ENCODE measurements at regions not wholly inside any gene's neighbourhood (a gene's known extent, or its start where the extent isn't known, plus 50 kb on each side); places are given as distances from the start of the nearest gene placed in this dataset.
A peak's percentile ranks its signal among the peaks of the same experiment; 100 is the strongest.

DNA sequence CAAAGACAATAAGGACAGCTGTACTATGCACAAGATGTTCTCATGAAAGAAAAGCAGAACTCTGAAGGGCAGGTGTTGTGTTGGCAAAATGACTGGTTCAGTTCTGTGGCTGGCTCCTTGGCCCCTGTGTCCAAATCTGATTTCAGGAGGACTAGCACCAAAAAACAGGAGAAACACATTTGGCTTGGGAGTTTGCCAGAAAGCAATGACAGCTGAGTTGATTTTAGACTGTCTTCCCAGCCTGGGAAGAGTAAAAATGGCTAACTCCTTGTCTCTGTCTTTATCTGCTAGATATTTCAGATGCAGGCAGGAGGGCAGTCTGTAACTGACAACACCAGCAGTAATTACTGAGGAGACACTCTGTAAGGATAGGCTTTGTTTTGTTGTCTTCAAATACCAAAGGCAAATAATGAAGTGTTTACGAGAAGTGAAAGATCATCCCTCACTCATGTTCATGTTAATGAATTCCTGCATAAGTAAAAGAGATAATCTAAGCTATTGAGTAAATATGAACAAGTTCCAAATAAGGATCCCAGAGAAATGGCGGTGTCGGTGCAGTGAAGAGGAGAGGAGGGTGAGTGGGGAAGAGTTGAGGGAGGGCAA is 989.0 kb downstream of the CDH11 start:
- peak; percentile 44 for DNase-seq (ENCODE audit: low read depth)
- no peak overlapping the region for H3K4me3 ChIP-seq (ENCODE audit: low read depth, low read length)

DNA sequence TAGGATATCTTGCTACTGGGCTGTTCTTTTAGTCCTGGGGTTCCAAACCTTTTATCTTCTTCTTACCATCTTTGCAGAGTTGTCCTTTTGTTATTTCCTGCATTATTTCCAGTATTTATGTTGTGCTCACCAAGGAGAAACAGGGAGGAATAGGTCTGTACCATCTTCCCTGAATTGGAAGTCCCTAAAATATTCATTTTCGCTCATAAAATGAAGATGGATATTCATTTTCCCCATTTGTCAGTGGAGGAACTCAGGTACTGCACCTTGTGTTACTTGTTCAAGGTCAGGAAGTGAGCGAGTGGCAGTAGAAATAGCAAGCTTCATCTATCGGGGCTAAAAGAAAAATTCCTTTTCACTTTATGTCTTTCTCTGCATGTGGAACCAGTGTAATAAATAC is 989.7 kb downstream of the CDH11 start:
- DNase-seq (ENCODE audit: low read depth) = no peak
- H3K4me3 ChIP-seq (ENCODE audit: low read depth, low read length) = no peak overlapping the region

DNA sequence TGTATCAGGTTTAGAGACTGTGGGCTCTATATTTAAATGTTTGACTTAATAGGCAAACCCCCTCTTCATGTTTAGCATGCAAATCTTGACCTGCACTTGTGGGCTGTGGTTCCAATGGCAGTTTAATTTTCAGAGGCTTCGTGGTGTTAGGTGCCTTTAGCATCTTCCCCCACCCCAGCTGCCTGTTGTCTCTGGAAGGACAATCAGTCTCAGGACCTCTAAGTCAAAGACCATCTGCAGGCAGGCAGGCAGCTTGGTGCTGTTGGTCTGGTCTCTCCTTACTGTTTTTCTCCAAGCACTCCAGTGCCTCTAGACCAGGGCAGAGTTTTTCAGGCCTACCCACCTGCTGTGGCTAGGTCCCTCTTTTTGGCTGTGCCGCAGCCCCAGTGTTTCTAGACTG is 990.4 kb downstream of the CDH11 start:
- no peak overlapping the region for H3K4me3 ChIP-seq (ENCODE audit: low read depth, low read length)
- DNase-seq (ENCODE audit: low read depth) = no peak

DNA sequence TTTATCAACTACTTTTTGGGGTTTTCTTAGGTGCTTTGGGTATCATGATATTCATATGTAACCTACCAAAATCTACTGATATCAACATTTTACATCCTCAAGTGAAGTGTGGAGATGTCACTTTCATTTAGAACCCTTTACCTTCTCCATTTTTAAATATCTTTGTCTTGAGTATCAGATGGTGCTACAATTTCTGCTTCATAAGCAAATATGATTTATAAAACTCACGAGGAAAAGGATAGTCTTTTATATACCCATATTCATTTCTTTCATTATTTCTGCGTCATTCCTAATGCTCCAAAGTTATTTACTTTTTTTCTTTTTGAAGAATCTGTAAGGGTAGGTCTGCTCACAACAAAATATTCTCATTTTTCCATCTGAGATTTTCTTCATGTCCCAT is 991.7 kb downstream of the CDH11 start:
- no peak overlapping the region for H3K4me3 ChIP-seq (ENCODE audit: low read depth, low read length)
- DNase-seq (ENCODE audit: low read depth) = no peak

DNA sequence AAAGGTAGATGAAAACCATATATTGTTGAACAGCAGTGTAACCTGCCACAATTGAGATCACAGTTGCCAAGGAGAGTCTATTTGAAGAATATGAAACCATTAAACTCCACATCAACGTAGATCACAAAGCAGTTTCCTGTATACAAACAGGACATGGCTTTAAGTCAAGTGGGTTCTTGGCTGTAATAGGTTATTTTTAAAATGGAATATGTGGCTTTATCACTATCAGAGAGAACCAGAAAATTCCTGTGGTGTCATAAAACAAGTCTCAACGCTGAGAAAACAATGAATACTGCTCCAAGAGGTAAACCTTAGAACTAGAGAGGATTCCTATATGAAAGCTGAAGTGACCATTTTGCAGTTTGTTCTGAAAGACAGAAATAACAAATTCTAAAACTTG is 999.7 kb downstream of the CDH11 start:
- no peak overlapping the region for H3K4me3 ChIP-seq (ENCODE audit: low read depth, low read length)
- no peak for DNase-seq (ENCODE audit: low read depth)

DNA sequence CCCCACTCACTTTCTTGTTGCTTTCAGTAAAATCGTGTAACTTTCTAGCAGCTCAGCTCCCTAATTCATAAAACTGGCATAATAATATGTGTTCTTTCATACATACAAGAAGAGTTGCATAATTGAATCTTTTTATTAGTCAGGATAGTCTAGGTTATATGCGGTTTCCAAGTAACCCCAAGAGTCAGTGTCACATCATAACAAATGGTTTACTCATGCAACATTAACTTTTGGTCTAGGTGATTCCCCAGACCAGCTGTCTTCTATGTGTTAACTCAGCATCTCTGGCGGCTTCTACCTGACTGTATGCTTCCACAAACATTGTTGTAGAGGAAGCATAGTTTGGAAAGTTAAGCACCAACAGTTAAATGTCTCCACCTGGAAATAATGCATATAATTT is 1000.4 kb downstream of the CDH11 start:
- peak; percentile 46 for DNase-seq (ENCODE audit: low read depth)
- H3K4me3 ChIP-seq (ENCODE audit: low read depth, low read length) = no peak overlapping the region

DNA sequence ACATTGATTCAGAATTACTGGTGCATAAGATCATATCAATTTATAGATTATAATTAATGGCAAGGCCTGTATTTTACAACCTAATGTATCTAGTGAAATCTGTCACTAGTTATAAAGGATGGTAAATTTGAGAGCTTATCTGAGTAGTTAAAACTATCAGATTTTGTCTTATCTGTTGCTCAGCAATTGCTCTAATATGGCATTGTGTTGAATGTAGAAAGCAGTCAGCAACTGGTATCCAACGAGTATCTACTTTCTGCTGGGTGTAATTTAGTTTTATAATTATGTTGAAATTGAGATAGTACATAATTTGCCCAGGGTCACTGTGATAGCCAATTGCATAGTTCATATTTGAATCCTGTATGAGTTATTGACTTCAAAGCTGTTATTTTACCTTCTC is 1005.7 kb downstream of the CDH11 start:
- DNase-seq (ENCODE audit: low read depth) = no peak

DNA sequence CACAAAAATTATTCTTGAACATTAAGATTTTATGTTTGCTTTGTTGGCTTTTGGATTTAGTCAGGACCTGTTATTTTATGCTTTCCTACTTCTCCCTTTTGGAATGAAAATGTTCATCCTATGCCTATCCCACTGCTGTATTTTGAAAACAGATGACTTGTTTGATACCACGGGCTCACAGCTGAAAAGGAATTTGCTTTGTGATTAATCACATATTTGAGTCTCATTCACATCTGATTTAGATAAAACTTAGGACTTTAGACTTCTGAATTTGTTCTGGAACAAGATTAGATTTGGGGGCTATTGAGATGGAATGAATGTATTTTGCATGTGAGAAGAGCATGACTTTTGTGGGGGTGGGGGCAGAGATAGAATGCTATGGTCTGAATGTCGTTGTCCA is 1012.6 kb downstream of the CDH11 start:
- H3K4me3 ChIP-seq (ENCODE audit: low read depth, low read length) = no peak overlapping the region
- DNase-seq (ENCODE audit: low read depth) = no peak

More for the DNA sequence above, 1005.7 kb downstream of the CDH11 start:
- H3K4me3 ChIP-seq (ENCODE audit: low read depth, low read length) = no peak overlapping the region

DNA sequence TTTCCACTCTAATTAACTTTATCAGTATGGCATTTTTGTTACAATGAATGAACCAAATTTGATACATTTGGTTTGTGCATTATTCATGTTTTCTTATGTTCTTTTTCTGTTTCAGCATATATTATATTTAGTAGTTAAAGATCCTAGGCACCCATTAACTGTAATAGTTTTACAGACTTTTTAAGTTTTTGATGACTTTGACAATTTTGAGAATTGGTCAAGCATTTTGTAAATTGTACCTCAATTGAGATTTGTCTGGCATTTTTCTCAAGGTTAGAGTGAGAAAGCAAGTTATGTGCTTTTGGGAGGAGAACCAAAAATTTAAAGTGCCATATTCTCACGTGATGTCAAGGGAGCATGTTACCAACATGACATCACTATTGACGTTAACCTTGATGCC is 1019.2 kb downstream of the CDH11 start:
- no peak overlapping the region for H3K4me3 ChIP-seq (ENCODE audit: low read depth, low read length)
- DNase-seq (ENCODE audit: low read depth) = no peak

DNA sequence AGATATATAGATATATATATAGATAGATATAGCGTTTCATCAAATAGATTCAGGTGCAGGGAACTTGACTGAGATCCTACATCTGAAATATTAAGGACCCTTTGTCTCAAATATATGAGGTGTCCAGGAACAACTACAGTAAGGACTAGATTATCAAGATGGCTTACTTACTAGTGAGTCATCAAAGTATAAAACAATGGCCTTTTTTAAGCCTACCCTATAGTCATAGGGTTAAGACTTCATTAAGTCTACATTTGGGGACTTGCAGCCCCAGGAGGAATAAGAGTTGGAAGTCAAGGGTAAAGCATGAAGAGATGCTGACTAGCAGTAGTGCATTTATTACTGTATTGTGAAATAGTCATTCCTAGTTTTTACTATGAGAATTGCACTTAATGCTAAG is 1023.4 kb downstream of the CDH11 start:
- no peak overlapping the region for H3K4me3 ChIP-seq (ENCODE audit: low read depth, low read length)
- DNase-seq (ENCODE audit: low read depth) = no peak

DNA sequence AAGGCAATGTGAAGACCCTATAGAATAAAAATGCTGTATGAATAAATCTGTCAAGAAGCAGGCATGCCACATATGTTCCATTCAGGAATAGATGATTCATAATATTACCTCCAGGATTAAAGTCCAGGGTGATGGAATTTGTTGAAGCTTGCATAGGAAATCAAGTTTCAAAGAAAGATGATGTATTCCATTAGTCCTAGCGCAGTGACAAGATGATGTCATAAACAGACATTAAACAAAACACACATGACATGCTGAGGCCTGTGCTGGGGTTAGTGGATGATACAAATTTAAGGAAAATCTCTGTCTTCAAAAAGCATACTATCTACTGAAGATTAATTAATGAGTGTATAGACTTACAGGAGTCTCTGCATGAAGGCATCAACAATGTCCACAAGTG is 1025.2 kb downstream of the CDH11 start:
- no peak overlapping the region for H3K4me3 ChIP-seq (ENCODE audit: low read depth, low read length)
- no peak for DNase-seq (ENCODE audit: low read depth)

DNA sequence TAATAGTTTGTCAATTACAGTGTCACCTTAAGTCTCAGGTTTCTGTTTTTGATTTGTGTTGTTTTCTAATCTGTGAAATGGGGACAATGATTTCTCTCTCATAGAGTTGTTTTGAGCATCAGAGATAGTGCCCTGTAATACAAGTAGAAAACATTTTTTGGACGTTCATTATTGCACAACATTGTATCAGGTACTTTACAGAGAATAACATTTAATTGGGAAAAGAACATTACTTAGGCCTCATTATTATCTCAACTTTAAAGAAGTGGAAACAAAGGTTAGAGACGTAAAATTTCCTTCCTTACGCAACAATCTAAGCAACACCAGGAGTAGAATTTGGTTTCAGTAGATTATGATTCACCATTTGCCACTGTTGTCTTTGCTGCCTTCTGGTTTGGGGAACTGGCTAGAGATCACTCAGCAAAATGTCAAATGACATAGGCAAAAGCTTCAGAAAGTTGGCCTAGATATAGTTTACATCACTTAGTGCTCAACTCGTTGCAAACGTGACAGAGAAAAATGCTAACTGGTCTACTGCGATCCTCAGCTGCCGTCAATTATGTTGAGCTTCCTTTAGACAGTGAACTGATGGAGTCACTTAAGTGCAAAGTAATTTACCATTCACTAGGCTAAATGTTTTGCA is 1026.8 kb downstream of the CDH11 start:
- peak; percentile 68 for DNase-seq (ENCODE audit: low read depth)
- no peak overlapping the region for H3K4me3 ChIP-seq (ENCODE audit: low read depth, low read length)

DNA sequence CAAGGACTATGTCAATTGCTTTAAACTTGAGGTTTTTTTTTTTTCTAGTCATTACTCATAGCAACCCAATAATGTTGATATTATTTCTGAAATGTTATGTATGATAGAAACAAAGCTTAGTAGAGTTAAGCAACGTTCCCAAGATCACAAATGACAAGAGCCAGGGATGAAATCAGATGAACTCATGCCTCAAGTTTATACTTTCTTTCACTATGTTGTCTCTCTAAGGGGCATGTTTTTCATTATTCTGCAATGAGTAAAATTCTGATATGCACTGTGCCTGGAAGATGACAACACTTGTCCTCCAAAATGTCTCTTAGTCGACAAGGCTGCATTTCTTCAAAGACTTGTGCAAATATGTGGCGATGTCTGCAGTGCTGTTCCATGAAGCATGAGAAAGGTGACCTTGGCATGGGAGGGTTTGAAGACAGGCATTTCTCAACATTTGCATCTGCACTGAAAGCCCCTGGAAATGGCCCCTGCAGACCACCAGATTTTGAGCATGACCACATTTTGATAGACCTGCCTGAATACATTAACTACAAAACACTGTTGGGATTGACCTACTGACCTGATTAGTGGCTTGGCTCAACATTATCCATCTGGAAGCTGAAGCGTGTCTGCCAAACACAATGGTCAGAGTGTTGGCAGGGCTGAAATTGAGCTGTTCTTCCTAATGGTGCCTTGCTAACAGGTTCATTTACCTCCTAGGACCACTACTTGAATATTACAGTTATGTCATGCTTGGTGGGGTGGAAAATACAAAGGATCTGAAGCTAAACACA is 1027.5 kb downstream of the CDH11 start:
- no peak overlapping the region for H3K4me3 ChIP-seq (ENCODE audit: low read depth, low read length)
- peak; percentile 16 for DNase-seq (ENCODE audit: low read depth)

DNA sequence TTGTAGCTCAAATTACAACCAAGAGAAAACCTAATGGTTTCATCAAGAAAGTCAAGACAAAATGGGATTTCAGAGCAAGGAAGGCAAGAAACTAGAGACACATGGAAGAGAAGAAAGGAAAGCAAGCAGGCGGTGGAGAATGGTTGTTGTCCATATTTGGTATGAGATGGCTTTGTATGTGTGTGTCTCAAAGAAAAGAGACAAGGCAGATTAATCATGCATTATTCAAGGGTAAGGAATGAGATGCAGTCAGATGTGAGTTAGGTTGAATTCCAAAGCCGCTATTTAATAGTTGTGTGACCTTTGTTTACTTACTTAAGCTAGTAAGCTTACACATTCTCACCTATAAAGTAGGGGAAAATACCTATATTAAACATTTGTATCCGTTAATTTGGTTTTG is 1029.6 kb downstream of the CDH11 start:
- H3K4me3 ChIP-seq (ENCODE audit: low read depth, low read length) = no peak overlapping the region
- peak; percentile 53 for DNase-seq (ENCODE audit: low read depth)

DNA sequence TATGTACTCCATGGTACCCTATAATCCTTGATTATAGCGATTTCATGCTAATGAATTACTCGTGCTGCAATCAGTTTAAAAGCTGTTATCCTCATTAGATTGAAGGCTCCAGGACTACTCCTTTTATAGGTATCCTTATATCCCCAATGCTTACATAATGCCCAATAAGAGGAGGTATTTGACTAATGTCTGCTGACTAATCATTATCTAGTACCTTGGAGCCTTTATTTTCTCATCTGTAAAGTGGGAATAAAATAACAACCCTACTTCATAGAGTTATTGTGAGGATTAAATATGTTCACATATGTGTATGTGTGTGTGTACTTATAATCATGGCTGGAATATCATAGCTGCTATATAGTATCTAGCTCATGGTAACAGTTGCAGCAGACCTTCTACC is 1031.5 kb downstream of the CDH11 start:
- no peak overlapping the region for H3K4me3 ChIP-seq (ENCODE audit: low read depth, low read length)
- DNase-seq (ENCODE audit: low read depth) = no peak

DNA sequence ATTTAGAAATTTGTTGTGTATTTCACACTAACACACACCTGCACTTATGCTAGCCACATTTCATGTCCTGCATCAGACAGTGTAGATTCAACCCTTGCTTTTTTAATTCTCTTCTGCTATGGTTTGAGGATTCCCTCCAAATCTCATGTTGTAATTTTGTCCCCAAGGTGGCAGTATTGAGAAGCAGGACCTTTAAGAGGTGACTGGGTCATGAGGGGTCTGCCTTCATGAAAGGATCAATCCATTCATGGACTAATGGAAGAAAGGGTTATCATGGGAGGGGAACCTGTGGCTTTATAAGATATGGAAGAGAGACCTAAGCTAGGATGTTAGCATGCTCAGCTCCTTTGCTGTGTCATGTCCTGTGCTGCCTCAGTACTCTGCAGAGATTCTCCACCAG is 1032.2 kb downstream of the CDH11 start:
- H3K4me3 ChIP-seq (ENCODE audit: low read depth, low read length) = no peak overlapping the region
- DNase-seq (ENCODE audit: low read depth) = no peak

DNA sequence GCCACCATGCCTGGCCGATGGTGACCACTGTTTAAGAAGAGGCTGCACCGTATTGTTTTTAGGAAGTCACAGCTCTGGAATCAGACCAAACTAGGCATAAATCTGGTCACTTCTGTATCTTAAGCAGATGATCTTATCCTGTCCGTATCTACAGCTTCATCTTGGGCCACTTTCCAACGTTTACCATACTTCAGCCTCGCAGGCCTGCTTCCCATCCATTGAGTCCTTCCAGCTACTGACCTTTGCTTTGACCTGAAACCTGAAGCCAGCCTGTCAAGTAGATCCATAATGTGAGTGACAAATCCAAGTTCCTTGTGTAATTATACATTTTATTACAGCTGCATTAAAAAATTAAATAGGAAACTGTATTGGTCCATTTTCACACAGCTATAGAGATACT is 1033.0 kb downstream of the CDH11 start:
- H3K4me3 ChIP-seq (ENCODE audit: low read depth, low read length) = no peak overlapping the region
- no peak for DNase-seq (ENCODE audit: low read depth)

DNA sequence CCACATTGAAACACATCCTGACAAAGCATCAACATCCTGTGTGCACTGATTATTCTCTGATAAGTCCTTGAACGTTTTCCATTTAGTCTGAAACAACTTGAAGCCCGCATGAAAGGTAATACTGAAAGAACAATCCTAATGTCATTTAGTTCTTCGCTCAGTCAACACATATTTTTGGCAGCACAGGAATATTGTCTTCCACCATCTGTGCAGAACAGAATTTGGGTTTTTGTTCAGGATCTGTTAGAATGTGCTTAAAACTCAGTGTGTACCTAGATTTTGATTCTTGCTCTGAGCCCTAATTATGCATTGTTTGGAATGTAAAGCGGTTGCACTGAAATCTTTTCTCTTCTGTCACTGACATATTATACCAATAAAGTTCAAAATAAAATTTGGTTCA is 1036.6 kb downstream of the CDH11 start:
- DNase-seq (ENCODE audit: low read depth) = no peak
- H3K4me3 ChIP-seq (ENCODE audit: low read depth, low read length) = no peak overlapping the region

DNA sequence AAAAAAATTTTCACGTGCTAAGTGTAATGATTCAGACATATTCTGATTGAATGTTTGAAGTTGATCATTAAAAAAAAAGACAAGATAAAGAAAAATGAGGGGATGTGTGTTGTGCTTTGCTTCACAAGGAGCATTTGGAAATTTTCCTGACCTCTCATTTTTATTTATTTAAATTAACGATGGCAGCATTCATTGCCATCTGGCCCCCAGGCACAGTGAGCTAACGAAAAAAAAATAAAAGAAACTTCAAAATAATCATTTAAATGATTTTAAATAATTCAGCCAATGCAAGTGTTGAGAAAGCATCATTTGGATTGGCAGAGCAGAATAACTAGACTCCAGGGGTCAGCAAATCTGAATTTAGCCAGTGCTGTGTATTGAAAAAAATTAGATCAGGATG is 1037.2 kb downstream of the CDH11 start:
- H3K4me3 ChIP-seq (ENCODE audit: low read depth, low read length) = no peak overlapping the region
- DNase-seq (ENCODE audit: low read depth) = no peak

DNA sequence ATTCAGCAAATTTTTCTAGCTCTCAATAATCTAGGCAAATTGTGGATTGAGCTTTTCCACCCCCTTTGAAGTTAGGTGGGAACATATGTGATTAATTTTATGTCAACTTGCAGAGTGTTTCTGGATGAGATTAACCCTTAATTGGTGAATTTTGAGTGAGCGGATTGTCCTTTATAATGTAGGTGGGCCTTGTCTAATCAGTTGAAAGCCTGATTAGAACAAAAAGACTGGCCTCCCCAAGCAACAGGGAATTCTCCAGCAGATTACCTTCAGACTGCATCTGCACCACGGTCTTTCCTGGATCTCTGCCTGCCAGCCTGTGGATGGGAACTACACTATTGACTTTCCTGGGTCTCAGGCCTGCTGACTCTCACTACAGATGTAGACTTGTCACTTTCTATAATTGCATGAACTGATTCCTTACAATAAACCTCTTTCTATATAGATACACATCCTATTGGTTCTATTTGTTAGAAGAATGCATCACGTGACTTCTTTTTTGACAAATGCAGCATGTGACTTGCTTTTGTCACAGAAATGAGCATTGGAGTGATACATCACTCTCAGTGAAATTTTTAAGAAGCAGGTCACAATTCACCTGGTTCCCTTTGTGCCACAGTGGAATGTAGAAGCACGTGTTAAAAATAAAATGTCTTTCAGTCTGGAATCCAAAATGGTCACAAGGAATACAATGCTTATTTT is 1038.3 kb downstream of the CDH11 start:
- no peak for DNase-seq (ENCODE audit: low read depth)
- no peak overlapping the region for H3K4me3 ChIP-seq (ENCODE audit: low read depth, low read length)

Measured in skeletal muscle cell (primary cell).